Ovary (tissue), 7 donors: ENCODE measurements at regions not wholly inside any gene's neighbourhood (a gene's known extent, or its start where the extent isn't known, plus 50 kb on each side); places are given as distances from the start of the nearest gene placed in this dataset.

Experiments
- DNase-seq, 5 donors: peaks; one replicate each; pipeline ENCODE4 v3.0.0-alpha.2; 2019 to 2020
- H3K27ac ChIP-seq, 2 donors: fragments of 200-600 bp; one replicate each; pipeline versions ENCODE4 v1.5.1 to v1.8.0; 2019 to 2022
- H3K27me3 ChIP-seq: fragments of 200-600 bp; one replicate; pipeline ENCODE4 v1.8.0; 2022
- H3K36me3 ChIP-seq: fragments of 200-600 bp; sonication (generic); one replicate; pipeline ENCODE4 v1.5.1; 2019
- H3K4me1 ChIP-seq: one replicate; pipeline ENCODE4 v1.8.1; 2013; ENCODE audit warnings: mild to moderate bottlenecking, moderate library complexity; ENCODE audit not compliant: insufficient read depth
- H3K4me3 ChIP-seq: fragments of 200-600 bp; sonication (generic); one replicate; pipeline ENCODE4 v1.5.1; 2017
- H3K9me3 ChIP-seq, 2 donors: fragments of 200-600 bp in 1 of 2; sonication (generic) in 1 of 2; one replicate each; pipeline versions ENCODE4 v1.5.1 to v1.8.1; 2013 to 2019; ENCODE audit warnings: mild to moderate bottlenecking in 1 of 2, moderate library complexity in 1 of 2
- CTCF ChIP-seq, 3 donors: fragments of 450-650 bp in 2 of 3; fragments of 200-600 bp in 1 of 3; IDR thresholded peaks; one replicate each; pipeline versions ENCODE4 v1.5.1 to v1.8.0; 2016 to 2022; ENCODE audit warnings: antibody characterized with exemption in 3 of 3, mild to moderate bottlenecking in 1 of 3
- EP300 ChIP-seq: sonication (generic); formaldehyde crosslinking; IDR thresholded peaks from one replicate; pipeline ENCODE4 v1.6.1; 2017; ENCODE audit warnings: antibody characterized with exemption
- POLR2A ChIP-seq: fragments of 450-650 bp; IDR thresholded peaks from one replicate; pipeline ENCODE4 v1.6.1; 2017; ENCODE audit warnings: antibody characterized with exemption, mild to moderate bottlenecking, moderate library complexity
- WGBS, 3 donors: extraction: QIAGEN DNeasy Blood & Tissue Kit in 1 of 3; methylation state at CpG; one replicate each; pipeline versions ENCODE4 v1.1.5 to v1.1.7; 2013 to 2017; 5-methylcytosine and 5-hydroxymethylcytosine counted together
- intact Hi-C, 4 donors: fragments of 100-400 bp; cut with DNase I; formaldehyde crosslinking; loops; one replicate each; pipeline versions ENCODE4 v1.11.0 to v1.15.1; 2022 to 2023
- donor health status: DM: no; HTN: no; CAD: no; lungs with moderate emphysema.
- donor health status: DM: no; HTN: no; CAD: no.
- donor health status: Bipolar disorder and iron deficiency.
- donor health status: DM: no; HTN: no; CAD: no.
- donor health status: DM: yes; HTN: yes; CAD: no.

- Histone ChIP-seq H3K4me1 (no peaks in the 10 kb centered on the region), H3K9me3 (no peaks in the 10 kb centered on the region), H3K27me3 (no peaks in the 10 kb centered on the region), H3K4me3 (no peak overlapping the region), H3K36me3 (no peaks in the 10 kb centered on the region), H3K27ac (no peak overlapping the region)
- intact Hi-C loops = no loop called here
- DNase-seq = no peak
- WGBS, 3 donors = 90 to 93% (median 92%) methylated on average over 11 of the region's 11 CpGs
- TF ChIP-seq POLR2A (no peak), EP300 (no peak), CTCF (IDR thresholded peaks at IDR 0.05) (no peak)
These were observed 500.6 kb upstream of the MCTP2 start for GRCh38 chr15:93730724-93731123.

- DNase-seq = no peak
- TF ChIP-seq EP300 (no peak), CTCF (IDR thresholded peaks at IDR 0.05) (no peak), POLR2A (no peak)
- Histone ChIP-seq H3K9me3 (no peaks in the 10 kb centered on the region), H3K36me3 (no peaks in the 10 kb centered on the region), H3K27ac (no peak overlapping the region), H3K27me3 (no peaks in the 10 kb centered on the region), H3K4me1 (no peaks in the 10 kb centered on the region), H3K4me3 (no peak overlapping the region)
- intact Hi-C loops = no loop called here
These were observed 509.2 kb upstream of the MCTP2 start for GRCh38 chr15:93722165-93722564.

- no peaks in the 10 kb centered on the region for H3K4me1 ChIP-seq
- intact Hi-C loops = no loop called here
- DNase-seq = no peak
- H3K9me3 ChIP-seq = no peaks in the 10 kb centered on the region
- TF ChIP-seq POLR2A (no peak), CTCF (IDR thresholded peaks at IDR 0.05) (no peak), EP300 (no peak)
- 79 to 85% (median 83%) methylated on average over 3 of the region's 3 CpGs for WGBS, 3 donors
- H3K27ac ChIP-seq = no peak overlapping the region
- no peaks in the 10 kb centered on the region for H3K27me3 ChIP-seq
- no peak overlapping the region for H3K4me3 ChIP-seq
- no peaks in the 10 kb centered on the region for H3K36me3 ChIP-seq
These were observed 510.8 kb upstream of the MCTP2 start for GRCh38 chr15:93720607-93721006.

GRCh38 chr15:93719921-93720351 is 511.4 kb upstream of the MCTP2 start:
- TF ChIP-seq CTCF (IDR thresholded peaks at IDR 0.05) (no peak), POLR2A (no peak), EP300 (no peak)
- Histone ChIP-seq H3K9me3 (no peaks in the 10 kb centered on the region), H3K4me3 (no peak overlapping the region), H3K27me3 (no peaks in the 10 kb centered on the region), H3K27ac (no peak overlapping the region), H3K4me1 (no peaks in the 10 kb centered on the region), H3K36me3 (no peaks in the 10 kb centered on the region)
- 90 to 94% (median 93%) methylated on average over 2 of the region's 2 CpGs for WGBS, 3 donors
- no peak for DNase-seq
- intact Hi-C loops = loop anchor here in 1 of 4 donors (5.0 kb wide), 1 partner anchor 217 kb away; no protein-coding TSS in a partner anchor
